GM21723 (cell line): ENCODE measurements at regions not wholly inside any gene's neighbourhood (a gene's known extent, or its start where the extent isn't known, plus 50 kb on each side); places are given as distances from the start of the nearest gene placed in this dataset.
"Not testable (repeated sequence)": the region's sequence is repeated elsewhere in the genome, so short reads cannot be mapped to it uniquely, and the experiment has no call there.

ENCODE experiments used
- ATAC-seq: cut with Tn5 transposase; IDR thresholded peaks from one replicate; pipeline ENCODE4 v1.9.1; 2021; ENCODE audit warnings: mild to moderate bottlenecking, moderate library complexity; ENCODE audit not compliant: unreplicated experiment

GRCh38 chr13:30816736-30817135, 81.4 kb downstream of the ALOX5AP start:
- no peak for ATAC-seq

- no peak for ATAC-seq
Observed at GRCh38 chr13:30818323-30818960, 83.1 kb downstream of the ALOX5AP start.

- no peak for ATAC-seq
Observed at GRCh38 chr13:30819136-30819888, 84.0 kb downstream of the ALOX5AP start.

GRCh38 chr13:30821421-30821820, 84.7 kb upstream of the MEDAG start:
- ATAC-seq = no peak

- no peak for ATAC-seq
Observed at GRCh38 chr13:30824651-30825050, 81.4 kb upstream of the MEDAG start.

GRCh38 chr13:30826911-30827577, 79.0 kb upstream of the MEDAG start:
- ATAC-seq = no peak

GRCh38 chr13:30827578-30827925, 78.5 kb upstream of the MEDAG start:
- no peak for ATAC-seq

- no peak for ATAC-seq
Observed at GRCh38 chr13:30829145-30829832, 76.8 kb upstream of the MEDAG start.

GRCh38 chr13:30829833-30830637, 76.0 kb upstream of the MEDAG start:
- ATAC-seq = no peak

- ATAC-seq = no peak
Observed at GRCh38 chr13:30830638-30830965, 75.5 kb upstream of the MEDAG start.

GRCh38 chr13:30831515-30831914, 74.6 kb upstream of the MEDAG start:
- ATAC-seq = no peak

GRCh38 chr13:30832377-30832776, 73.7 kb upstream of the MEDAG start:
- no peak for ATAC-seq

GRCh38 chr13:30832845-30833332, 73.2 kb upstream of the MEDAG start:
- ATAC-seq = no peak

GRCh38 chr13:30835442-30835841, 70.6 kb upstream of the MEDAG start:
- no peak for ATAC-seq

- no peak for ATAC-seq
Observed at GRCh38 chr13:30837227-30838159, 68.6 kb upstream of the MEDAG start.

GRCh38 chr13:30839636-30840035, 66.4 kb upstream of the MEDAG start:
- ATAC-seq = not testable (repeated sequence)

GRCh38 chr13:30840515-30840914, 65.6 kb upstream of the MEDAG start:
- no peak for ATAC-seq

GRCh38 chr13:30841154-30841553, 64.9 kb upstream of the MEDAG start:
- ATAC-seq = no peak

GRCh38 chr13:30843548-30843947, 62.5 kb upstream of the MEDAG start:
- no peak for ATAC-seq
